ENCODE measurements at regions not wholly inside any gene's neighbourhood (a gene's known extent, or its start where the extent isn't known, plus 50 kb on each side); places are given as distances from the start of the nearest gene placed in this dataset.
"Not testable (repeated sequence)": the region's sequence is repeated elsewhere in the genome, so short reads cannot be mapped to it uniquely, and the experiment has no call there.

- H3K36me3 ChIP-seq = no peaks in the 10 kb centered on the region
- peaks cover 0 to 10% (median 0%) of the 10 kb centered on the region in 8 donors for H3K9me3 ChIP-seq
- 46 to 90% (median 57%) methylated on average over 1 to 2 of the region's 2 CpGs for WGBS, 5 donors
- H3K27me3 ChIP-seq (replicated peaks in 1 of 7) = peaks cover 0 to 11% (median 0%) of the 10 kb centered on the region in 7 donors
- intact Hi-C loops (cut with DNase I; ENCODE audit: low total_unique reads) = no loop called here
- DNase-seq = no peak
- H3K4me3 ChIP-seq = no peak overlapping the region
- peaks cover 0 to 30% (median 3%) of the 10 kb centered on the region in 6 donors for H3K4me1 ChIP-seq
- H3K27ac ChIP-seq = no peak overlapping the region
- TF ChIP-seq CTCF (IDR thresholded peaks at IDR 0.05 in 8 of 11, conservative IDR thresholded peaks at IDR 0.05 in 3 of 11) = no peak
- no peak for TF ChIP-seq POLR2AphosphoS5 (IDR thresholded peaks at IDR 0.05)
- TF ChIP-seq POLR2A (IDR thresholded peaks at IDR 0.05) = no peak
Measured at GRCh38 chr15:39415634-39416033, 165.2 kb upstream of the THBS1 start.

GRCh38 chr15:39416258-39416657 is 164.6 kb upstream of the THBS1 start:
- Histone ChIP-seq H3K4me3 (no peak overlapping the region), H3K27ac (no peak overlapping the region), H3K36me3 (no peaks in the 10 kb centered on the region), H3K4me1 (peaks cover 0 to 30% (median 3%) of the 10 kb centered on the region in 6 donors), H3K9me3 (peaks cover 0 to 10% (median 0%) of the 10 kb centered on the region in 8 donors), H3K27me3 (replicated peaks in 1 of 7) (peaks cover 0 to 7% (median 0%) of the 10 kb centered on the region in 7 donors)
- intact Hi-C loops (cut with DNase I; ENCODE audit: low total_unique reads) = no loop called here
- WGBS, 5 donors = 87 to 97% (median 93%) methylated on average over 4 of the region's 4 CpGs
- no peak for DNase-seq
- TF ChIP-seq POLR2AphosphoS5 (IDR thresholded peaks at IDR 0.05) (no peak), POLR2A (IDR thresholded peaks at IDR 0.05) (no peak), CTCF (IDR thresholded peaks at IDR 0.05 in 8 of 11, conservative IDR thresholded peaks at IDR 0.05 in 3 of 11) (no peak)

GRCh38 chr15:39417366-39418134 is 163.3 kb upstream of the THBS1 start:
- Histone ChIP-seq H3K4me1 (peaks cover 0 to 24% (median 2%) of the 10 kb centered on the region in 6 donors), H3K4me3 (no peak overlapping the region), H3K36me3 (no peaks in the 10 kb centered on the region), H3K9me3 (peaks cover 0 to 10% (median 0%) of the 10 kb centered on the region in 8 donors), H3K27ac (no peak overlapping the region), H3K27me3 (replicated peaks in 1 of 7) (peaks cover 0 to 7% (median 0%) of the 10 kb centered on the region in 7 donors)
- intact Hi-C loops (cut with DNase I; ENCODE audit: low total_unique reads) = no loop called here
- DNase-seq = no peak
- TF ChIP-seq POLR2A (IDR thresholded peaks at IDR 0.05) (no peak), POLR2AphosphoS5 (IDR thresholded peaks at IDR 0.05) (no peak), CTCF (IDR thresholded peaks at IDR 0.05 in 8 of 11, conservative IDR thresholded peaks at IDR 0.05 in 3 of 11) (no peak)
- WGBS, 5 donors = 77 to 80% (median 77%) methylated on average over 6 of the region's 6 CpGs

- Histone ChIP-seq H3K27ac (no peak overlapping the region), H3K4me1 (peaks cover 0 to 9% (median 0%) of the 10 kb centered on the region in 6 donors), H3K27me3 (replicated peaks in 1 of 7) (peaks cover 0 to 7% (median 0%) of the 10 kb centered on the region in 7 donors), H3K4me3 (no peak overlapping the region), H3K9me3 (peaks cover 0 to 10% (median 0%) of the 10 kb centered on the region in 8 donors), H3K36me3 (no peaks in the 10 kb centered on the region)
- no peak for TF ChIP-seq CTCF (IDR thresholded peaks at IDR 0.05 in 8 of 11, conservative IDR thresholded peaks at IDR 0.05 in 3 of 11)
- no peak for TF ChIP-seq POLR2A (IDR thresholded peaks at IDR 0.05)
- no peak for TF ChIP-seq POLR2AphosphoS5 (IDR thresholded peaks at IDR 0.05)
- WGBS, 5 donors = 64 to 83% (median 79%) methylated on average over 3 of the region's 3 CpGs
- intact Hi-C loops (cut with DNase I; ENCODE audit: low total_unique reads) = no loop called here
- DNase-seq = no peak
Measured at GRCh38 chr15:39419651-39420050, 161.2 kb upstream of the THBS1 start.

- WGBS, 5 donors = 92 to 96% (median 93%) methylated on average over 10 to 18 of the region's 19 CpGs
- H3K36me3 ChIP-seq; DNase-seq; H3K4me3 ChIP-seq; H3K9me3 ChIP-seq; H3K4me1 ChIP-seq; H3K27ac ChIP-seq; H3K27me3 ChIP-seq (replicated peaks in 1 of 7); intact Hi-C loops (cut with DNase I; ENCODE audit: low total_unique reads): not testable (repeated sequence)
Measured at GRCh38 chr15:39420123-39420852, 160.6 kb upstream of the THBS1 start.

GRCh38 chr15:39420853-39421192 is 160.1 kb upstream of the THBS1 start:
- H3K36me3 ChIP-seq; H3K4me3 ChIP-seq; H3K27me3 ChIP-seq (replicated peaks in 1 of 7); H3K9me3 ChIP-seq; DNase-seq; H3K4me1 ChIP-seq; H3K27ac ChIP-seq; intact Hi-C loops (cut with DNase I; ENCODE audit: low total_unique reads): not testable (repeated sequence)
- WGBS, 5 donors = 78 to 97% (median 91%) methylated on average over 4 to 14 of the region's 14 CpGs; no CpG with 5 or more reads in 1 of the 5 donors

Measured in spleen (tissue), 11 donors.